ENCODE measurements at regions not wholly inside any gene's neighbourhood (a gene's known extent, or its start where the extent isn't known, plus 50 kb on each side); places are given as distances from the start of the nearest gene placed in this dataset.

DNA sequence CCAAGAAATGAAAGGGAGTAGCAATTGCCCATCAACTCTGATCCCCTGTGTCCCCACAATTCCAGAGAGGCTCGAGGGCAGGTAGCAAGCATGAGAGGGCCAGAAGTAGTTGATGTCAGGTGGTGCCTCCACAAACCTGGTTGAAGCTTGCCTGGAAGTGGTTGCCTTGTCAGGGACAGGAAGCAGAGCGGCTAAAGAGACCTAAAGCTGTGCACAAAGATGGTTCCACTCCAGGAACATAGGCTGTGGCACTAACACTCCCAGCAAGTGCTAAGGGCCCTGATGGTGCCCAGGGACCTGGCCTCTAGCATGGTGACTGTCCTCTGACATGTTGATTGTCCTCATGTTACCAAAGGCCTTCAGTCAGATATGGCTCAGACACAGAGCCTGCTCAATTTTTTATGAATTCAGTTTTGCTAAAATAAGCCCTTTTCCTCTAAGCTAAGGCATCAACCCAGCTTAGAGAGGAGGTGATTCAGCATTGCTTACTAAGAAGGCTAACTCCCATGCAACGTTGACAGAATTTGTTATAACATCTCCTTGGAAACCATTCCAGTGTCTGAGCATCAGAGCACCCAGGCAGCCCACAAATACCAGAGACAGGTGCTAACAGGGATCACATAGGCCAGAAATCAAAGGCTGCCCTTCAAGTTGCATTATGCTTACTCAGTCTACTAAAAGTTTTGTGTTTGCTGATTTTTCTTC is 196.3 kb upstream of the ARHGAP20 start:
- TF ChIP-seq, protein P1, sequence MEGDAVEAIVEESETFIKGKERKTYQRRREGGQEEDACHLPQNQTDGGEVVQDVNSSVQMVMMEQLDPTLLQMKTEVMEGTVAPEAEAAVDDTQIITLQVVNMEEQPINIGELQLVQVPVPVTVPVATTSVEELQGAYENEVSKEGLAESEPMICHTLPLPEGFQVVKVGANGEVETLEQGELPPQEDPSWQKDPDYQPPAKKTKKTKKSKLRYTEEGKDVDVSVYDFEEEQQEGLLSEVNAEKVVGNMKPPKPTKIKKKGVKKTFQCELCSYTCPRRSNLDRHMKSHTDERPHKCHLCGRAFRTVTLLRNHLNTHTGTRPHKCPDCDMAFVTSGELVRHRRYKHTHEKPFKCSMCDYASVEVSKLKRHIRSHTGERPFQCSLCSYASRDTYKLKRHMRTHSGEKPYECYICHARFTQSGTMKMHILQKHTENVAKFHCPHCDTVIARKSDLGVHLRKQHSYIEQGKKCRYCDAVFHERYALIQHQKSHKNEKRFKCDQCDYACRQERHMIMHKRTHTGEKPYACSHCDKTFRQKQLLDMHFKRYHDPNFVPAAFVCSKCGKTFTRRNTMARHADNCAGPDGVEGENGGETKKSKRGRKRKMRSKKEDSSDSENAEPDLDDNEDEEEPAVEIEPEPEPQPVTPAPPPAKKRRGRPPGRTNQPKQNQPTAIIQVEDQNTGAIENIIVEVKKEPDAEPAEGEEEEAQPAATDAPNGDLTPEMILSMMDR (IDR thresholded peaks at IDR 0.05 in 4 of 5, conservative IDR thresholded peaks at IDR 0.05 in 1 of 5) = no peak
- TF ChIP-seq POLR2A (IDR thresholded peaks at IDR 0.05) = no peak
